RWPE2 (cell line): ENCODE measurements at regions not wholly inside any gene's neighbourhood (a gene's known extent, or its start where the extent isn't known, plus 50 kb on each side); places are given as distances from the start of the nearest gene placed in this dataset.

Experiments
- ATAC-seq: fragments of 200-7000 bp; cut with Tn5 transposase; 3 replicates; pipeline ENCODE4 v1.9.1; 2021; ENCODE audit warnings: low read depth
- DNase-seq: peaks from one replicate; pipeline ENCODE4 v3.0.0-alpha.2; 2020; ENCODE audit warnings: low spot score
- H3K27ac ChIP-seq: fragments of 450-650 bp; 2 replicates; pipeline ENCODE4 v1.5.1; 2017; ENCODE audit warnings: mild to moderate bottlenecking; ENCODE audit not compliant: poor library complexity, severe bottlenecking
- H3K27me3 ChIP-seq: fragments of 250-450 bp; sonication (Bioruptor Pico); 2 replicates; pipeline ENCODE4 v1.5.1; 2021; ENCODE audit warnings: mild to moderate bottlenecking, moderate library complexity; ENCODE audit not compliant: insufficient read depth, poor library complexity, severe bottlenecking
- H3K36me3 ChIP-seq: fragments of 250-450 bp; sonication (Bioruptor Pico); 2 replicates; pipeline ENCODE4 v1.5.1; 2020; ENCODE audit warnings: low read depth, mild to moderate bottlenecking, moderate library complexity
- H3K4me1 ChIP-seq: fragments of 250-450 bp; sonication (Bioruptor Pico); 2 replicates; pipeline ENCODE4 v1.5.1; 2021; ENCODE audit warnings: mild to moderate bottlenecking, moderate library complexity; ENCODE audit not compliant: insufficient read depth, poor library complexity, severe bottlenecking
- H3K4me3 ChIP-seq: fragments of 250-450 bp; sonication (Bioruptor Pico); 2 replicates; pipeline ENCODE4 v1.5.1; 2021; ENCODE audit warnings: mild to moderate bottlenecking, moderate library complexity; ENCODE audit not compliant: severe bottlenecking
- H3K9me3 ChIP-seq: fragments of 250-450 bp; sonication (Bioruptor Pico); 2 replicates; pipeline ENCODE4 v1.5.1; 2021; ENCODE audit warnings: mild to moderate bottlenecking, moderate library complexity; ENCODE audit not compliant: severe bottlenecking
- TF ChIP-seq, protein P1 (sequence below): fragments of 450-650 bp; IDR thresholded peaks from one replicate; pipeline ENCODE4 v1.5.1; 2017; ENCODE audit warnings: mild to moderate bottlenecking, moderate library complexity; ENCODE audit not compliant: poor library complexity, severe bottlenecking

DNA sequence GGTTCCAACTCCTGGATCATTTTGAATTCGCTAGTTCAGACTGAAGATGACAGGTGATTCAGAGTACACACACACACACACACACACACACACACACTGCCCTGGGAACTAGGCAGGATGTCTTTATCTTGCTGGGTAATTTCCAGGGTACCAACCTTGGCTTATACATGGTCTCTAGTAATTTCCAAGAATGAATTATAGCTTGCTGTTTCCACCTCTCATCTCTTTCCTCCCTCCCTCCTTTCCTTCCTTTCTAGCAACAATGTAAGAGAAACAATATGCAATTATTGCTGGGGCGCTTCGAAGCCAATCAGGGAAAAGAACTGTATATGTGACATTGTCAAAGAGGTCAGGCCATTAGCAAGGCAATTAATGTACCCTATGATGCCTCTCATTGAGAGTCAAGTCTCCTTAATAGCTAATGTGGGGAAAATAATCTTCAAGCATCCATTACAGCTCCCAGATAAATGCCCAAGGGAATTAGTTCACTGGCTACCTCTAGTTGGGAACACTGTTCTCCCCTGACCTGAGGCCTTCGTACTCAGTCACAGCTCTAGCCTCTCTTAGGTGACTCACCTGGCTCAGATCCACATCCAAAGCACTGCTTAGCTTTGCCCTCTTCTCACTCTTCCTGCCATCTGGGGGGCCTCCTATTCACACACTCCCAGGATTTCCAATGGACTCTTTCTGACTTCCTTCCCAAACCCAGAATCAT, 311.5 kb downstream of the PPP1R2C start:
- no peak overlapping the region for H3K4me3 ChIP-seq
- no peaks in the 10 kb centered on the region for H3K27me3 ChIP-seq
- DNase-seq (no peak), ATAC-seq (no peak)
- H3K36me3 ChIP-seq: no peaks in the 10 kb centered on the region
- TF ChIP-seq, protein P1, sequence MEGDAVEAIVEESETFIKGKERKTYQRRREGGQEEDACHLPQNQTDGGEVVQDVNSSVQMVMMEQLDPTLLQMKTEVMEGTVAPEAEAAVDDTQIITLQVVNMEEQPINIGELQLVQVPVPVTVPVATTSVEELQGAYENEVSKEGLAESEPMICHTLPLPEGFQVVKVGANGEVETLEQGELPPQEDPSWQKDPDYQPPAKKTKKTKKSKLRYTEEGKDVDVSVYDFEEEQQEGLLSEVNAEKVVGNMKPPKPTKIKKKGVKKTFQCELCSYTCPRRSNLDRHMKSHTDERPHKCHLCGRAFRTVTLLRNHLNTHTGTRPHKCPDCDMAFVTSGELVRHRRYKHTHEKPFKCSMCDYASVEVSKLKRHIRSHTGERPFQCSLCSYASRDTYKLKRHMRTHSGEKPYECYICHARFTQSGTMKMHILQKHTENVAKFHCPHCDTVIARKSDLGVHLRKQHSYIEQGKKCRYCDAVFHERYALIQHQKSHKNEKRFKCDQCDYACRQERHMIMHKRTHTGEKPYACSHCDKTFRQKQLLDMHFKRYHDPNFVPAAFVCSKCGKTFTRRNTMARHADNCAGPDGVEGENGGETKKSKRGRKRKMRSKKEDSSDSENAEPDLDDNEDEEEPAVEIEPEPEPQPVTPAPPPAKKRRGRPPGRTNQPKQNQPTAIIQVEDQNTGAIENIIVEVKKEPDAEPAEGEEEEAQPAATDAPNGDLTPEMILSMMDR: no peak
- H3K4me1 ChIP-seq: no peaks in the 10 kb centered on the region
- H3K27ac ChIP-seq: no peak overlapping the region
- H3K9me3 ChIP-seq: no peaks in the 10 kb centered on the region

DNA sequence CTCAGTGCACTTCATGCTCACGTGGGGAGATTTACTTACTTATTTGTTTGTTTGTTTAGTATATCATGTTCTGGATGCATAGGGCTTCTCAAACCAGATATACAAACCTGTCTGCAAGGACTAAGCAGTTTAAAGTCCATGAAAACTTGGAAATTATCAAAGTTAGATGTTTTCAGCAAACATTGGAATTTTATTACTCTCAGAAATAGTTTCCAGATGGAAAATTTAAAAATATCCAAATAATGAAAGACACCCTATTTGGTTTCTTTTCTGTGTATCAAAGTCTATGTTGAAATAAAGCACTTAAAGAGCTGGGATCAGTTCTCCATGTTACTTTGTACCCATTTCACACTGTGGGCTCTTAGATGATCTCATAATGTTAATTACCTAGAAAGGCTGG, 312.1 kb downstream of the PPP1R2C start:
- H3K27me3 ChIP-seq: no peaks in the 10 kb centered on the region
- ATAC-seq (no peak), DNase-seq (no peak)
- no peaks in the 10 kb centered on the region for H3K36me3 ChIP-seq
- no peaks in the 10 kb centered on the region for H3K9me3 ChIP-seq
- TF ChIP-seq, protein P1: no peak
- H3K4me1 ChIP-seq: no peaks in the 10 kb centered on the region
- no peak overlapping the region for H3K4me3 ChIP-seq
- H3K27ac ChIP-seq: no peak overlapping the region

DNA sequence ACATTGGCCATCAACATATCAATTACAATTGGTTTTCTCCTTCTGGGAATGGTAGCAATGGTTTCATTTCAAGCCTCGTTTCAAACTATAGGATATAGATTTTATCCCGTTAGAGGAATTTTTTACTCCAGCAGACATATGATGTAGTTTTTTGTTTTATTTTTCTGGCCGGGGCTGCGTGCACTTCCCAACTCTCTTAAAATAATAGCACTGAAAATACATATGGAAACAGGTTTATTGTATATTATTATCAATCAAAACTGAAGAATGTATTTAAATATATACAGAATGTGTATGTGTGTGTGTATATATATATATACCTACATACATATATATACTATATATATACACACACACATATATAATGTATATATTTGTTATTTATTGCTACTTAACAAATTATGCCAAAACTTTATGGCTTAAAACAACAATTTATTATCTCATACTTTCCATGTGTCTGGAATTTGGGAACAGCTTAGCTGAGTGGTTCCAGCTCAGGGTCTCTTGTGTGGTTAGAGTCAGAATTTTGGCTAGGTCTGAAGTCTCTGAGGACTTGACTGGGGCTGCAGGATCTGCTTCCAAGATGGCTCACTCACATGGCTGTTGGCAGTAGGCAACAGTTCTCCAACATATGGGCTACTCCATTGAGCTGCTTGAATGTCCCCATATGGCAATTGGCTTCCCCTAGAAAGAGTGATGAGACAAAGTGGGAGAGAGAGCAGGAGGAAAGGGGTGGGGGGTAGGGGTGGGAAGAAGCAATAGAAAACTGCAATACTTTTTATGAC, 314.1 kb downstream of the PPP1R2C start:
- Histone ChIP-seq H3K27ac (no peak overlapping the region), H3K4me1 (no peaks in the 10 kb centered on the region), H3K9me3 (no peaks in the 10 kb centered on the region), H3K36me3 (no peaks in the 10 kb centered on the region), H3K27me3 (no peaks in the 10 kb centered on the region), H3K4me3 (no peak overlapping the region)
- DNase-seq: no peak
- TF ChIP-seq, protein P1: no peak
- no peak for ATAC-seq

- Histone ChIP-seq H3K4me1 (no peaks in the 10 kb centered on the region), H3K27ac (no peak overlapping the region), H3K36me3 (no peaks in the 10 kb centered on the region), H3K9me3 (no peaks in the 10 kb centered on the region), H3K27me3 (no peaks in the 10 kb centered on the region), H3K4me3 (no peak overlapping the region)
- no peak for ATAC-seq
- DNase-seq: no peak
- TF ChIP-seq, protein P1: no peak
Measured at GRCh38 chrX:42462917-42463316, 315.0 kb downstream of the PPP1R2C start.

- Histone ChIP-seq H3K27me3 (no peaks in the 10 kb centered on the region), H3K4me1 (no peaks in the 10 kb centered on the region), H3K36me3 (no peaks in the 10 kb centered on the region), H3K4me3 (no peak overlapping the region), H3K27ac (no peak overlapping the region), H3K9me3 (no peaks in the 10 kb centered on the region)
- ATAC-seq: no peak
- DNase-seq: no peak
- TF ChIP-seq, protein P1: no peak
Measured at GRCh38 chrX:42460706-42461105, 317.3 kb downstream of the PPP1R2C start.
